GM21529 (cell line): ENCODE measurements at regions not wholly inside any gene's neighbourhood (a gene's known extent, or its start where the extent isn't known, plus 50 kb on each side); places are given as distances from the start of the nearest gene placed in this dataset.
"Not testable (repeated sequence)": the region's sequence is repeated elsewhere in the genome, so short reads cannot be mapped to it uniquely, and the experiment has no call there.

ENCODE experiments used
- ATAC-seq: cut with Tn5 transposase; IDR thresholded peaks from one replicate; pipeline ENCODE4 v1.9.1; 2021; ENCODE audit not compliant: unreplicated experiment

GRCh38 chr18:43793910-43794309 lies 516.6 kb upstream of the SYT4 start:
- ATAC-seq, result no peak

GRCh38 chr18:43794363-43794762 lies 517.1 kb upstream of the SYT4 start:
- ATAC-seq, result no peak

GRCh38 chr18:43797347-43797746 lies 520.1 kb upstream of the SYT4 start:
- ATAC-seq, result no peak

- ATAC-seq, result no peak
These were observed 523.3 kb upstream of the SYT4 start for GRCh38 chr18:43800584-43800983.

- ATAC-seq, result no peak
These were observed 528.4 kb upstream of the SYT4 start for GRCh38 chr18:43805646-43806194.

- no peak for ATAC-seq
These were observed 535.3 kb upstream of the SYT4 start for GRCh38 chr18:43812627-43813026.

- ATAC-seq, result no peak
These were observed 542.1 kb upstream of the SYT4 start for GRCh38 chr18:43819397-43819796.

- ATAC-seq, result no peak
These were observed 542.6 kb upstream of the SYT4 start for GRCh38 chr18:43819873-43820272.

GRCh38 chr18:43825768-43826167 lies 548.5 kb upstream of the SYT4 start:
- no peak for ATAC-seq

- ATAC-seq, result no peak
These were observed 548.9 kb upstream of the SYT4 start for GRCh38 chr18:43826215-43826614.

- no peak for ATAC-seq
These were observed 550.0 kb upstream of the SYT4 start for GRCh38 chr18:43827311-43827710.

- no peak for ATAC-seq
These were observed 553.0 kb upstream of the SYT4 start for GRCh38 chr18:43830303-43830702.

GRCh38 chr18:43830947-43831346 lies 553.7 kb upstream of the SYT4 start:
- no peak for ATAC-seq

- ATAC-seq, result no peak
These were observed 569.0 kb upstream of the SYT4 start for GRCh38 chr18:43846299-43846698.

- no peak for ATAC-seq
These were observed 570.1 kb upstream of the SYT4 start for GRCh38 chr18:43847164-43848091.

- not testable (repeated sequence) for ATAC-seq
These were observed 572.5 kb upstream of the SYT4 start for GRCh38 chr18:43849831-43850230.

GRCh38 chr18:43855376-43855775 lies 578.1 kb upstream of the SYT4 start:
- no peak for ATAC-seq

- ATAC-seq, result no peak
These were observed 585.9 kb upstream of the SYT4 start for GRCh38 chr18:43863180-43863579.

- no peak for ATAC-seq
These were observed 589.4 kb upstream of the SYT4 start for GRCh38 chr18:43866696-43867095.

GRCh38 chr18:43868497-43868995 lies 591.3 kb upstream of the SYT4 start:
- ATAC-seq, result no peak

- no peak for ATAC-seq
These were observed 592.2 kb upstream of the SYT4 start for GRCh38 chr18:43869451-43870008.

GRCh38 chr18:43870626-43871025 lies 593.3 kb upstream of the SYT4 start:
- ATAC-seq, result no peak
